ENCODE measurements at regions not wholly inside any gene's neighbourhood (a gene's known extent, or its start where the extent isn't known, plus 50 kb on each side); places are given as distances from the start of the nearest gene placed in this dataset.
A peak's percentile ranks its signal among the peaks of the same experiment; 100 is the strongest.

DNA sequence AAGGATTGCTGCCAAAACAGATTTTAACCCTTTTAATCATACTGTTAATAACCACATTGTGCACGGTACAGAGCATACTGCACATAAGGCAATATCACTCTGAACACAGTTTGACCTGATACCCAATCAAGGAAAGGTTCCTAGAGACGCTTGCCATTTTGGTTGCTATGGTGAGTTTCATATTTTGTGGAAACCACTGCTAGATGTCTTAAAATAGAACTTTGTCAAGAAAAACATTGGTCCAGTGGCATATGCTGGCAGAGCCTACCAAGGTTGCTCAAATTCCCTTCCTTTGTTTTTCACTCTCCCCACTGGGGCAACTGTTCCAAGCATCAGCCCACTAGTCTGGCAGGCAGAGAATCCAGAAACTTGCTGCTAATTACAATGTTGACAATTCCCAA lies 114.8 kb upstream of the DPYD start:
- no peak for DNase-seq (ENCODE audit: low spot score)

GRCh38 chr1:98034505-98034904 lies 113.7 kb upstream of the DPYD start:
- DNase-seq (ENCODE audit: low spot score): peak; percentile 23

DNA sequence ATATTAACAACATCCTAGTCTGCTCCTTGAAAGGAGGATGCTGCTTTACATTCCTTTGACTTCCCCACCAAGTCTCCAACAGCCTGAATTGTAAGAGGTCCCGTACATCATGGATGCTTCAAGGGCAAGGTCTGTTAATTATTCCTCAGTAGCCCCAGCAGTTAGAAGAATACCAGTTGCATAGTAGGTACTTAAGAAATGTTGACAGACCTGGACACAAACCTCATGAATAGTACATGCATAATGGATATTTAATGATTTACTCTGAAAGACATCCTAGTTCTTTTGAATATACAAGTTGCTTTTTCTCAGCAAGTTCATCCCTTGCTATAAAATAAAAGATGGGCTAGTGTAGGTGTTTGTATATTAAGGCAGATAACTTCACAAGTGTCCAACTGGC lies 112.1 kb upstream of the DPYD start:
- DNase-seq (ENCODE audit: low spot score): no peak

DNA sequence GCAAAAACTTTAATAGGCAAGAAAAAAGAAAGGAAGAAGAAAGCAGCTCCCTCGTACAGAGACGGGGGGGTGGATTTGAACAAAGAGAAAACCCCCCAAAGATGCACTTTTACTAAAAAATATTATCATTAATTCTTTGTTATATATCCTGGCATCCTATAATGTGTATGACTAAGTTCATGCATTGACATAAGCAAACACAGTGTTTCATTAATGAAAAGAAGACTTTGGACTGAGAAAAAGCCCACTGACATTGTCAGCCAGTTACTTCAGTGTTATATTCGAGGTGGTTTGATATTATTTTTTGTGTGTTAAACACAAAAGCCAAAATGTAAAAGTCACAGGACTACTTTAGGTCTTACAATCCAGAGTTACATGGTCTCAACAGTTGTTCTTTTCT lies 110.1 kb upstream of the DPYD start:
- no peak for DNase-seq (ENCODE audit: low spot score)

- no peak for DNase-seq (ENCODE audit: low spot score)
Observed at GRCh38 chr1:98030483-98030882, 109.6 kb upstream of the DPYD start.

DNA sequence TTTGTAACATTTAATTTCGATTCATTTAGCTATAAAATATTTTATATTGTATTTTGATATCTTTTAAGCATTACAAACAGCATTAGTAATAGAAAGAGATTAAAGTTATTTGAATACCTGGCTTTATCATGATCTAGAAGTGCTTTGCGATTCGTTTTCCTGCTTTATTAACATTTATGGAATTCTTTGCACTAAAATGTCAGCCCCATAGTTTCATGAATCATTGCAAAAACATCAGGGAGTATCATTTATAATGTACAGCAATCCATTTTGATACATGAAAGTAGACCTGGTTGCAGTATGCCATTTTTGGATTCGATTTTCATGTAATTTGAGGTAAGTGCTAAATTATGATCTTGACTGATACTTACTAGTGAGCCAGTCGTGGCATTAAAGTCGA lies 108.0 kb upstream of the DPYD start:
- DNase-seq (ENCODE audit: low spot score): no peak

DNA sequence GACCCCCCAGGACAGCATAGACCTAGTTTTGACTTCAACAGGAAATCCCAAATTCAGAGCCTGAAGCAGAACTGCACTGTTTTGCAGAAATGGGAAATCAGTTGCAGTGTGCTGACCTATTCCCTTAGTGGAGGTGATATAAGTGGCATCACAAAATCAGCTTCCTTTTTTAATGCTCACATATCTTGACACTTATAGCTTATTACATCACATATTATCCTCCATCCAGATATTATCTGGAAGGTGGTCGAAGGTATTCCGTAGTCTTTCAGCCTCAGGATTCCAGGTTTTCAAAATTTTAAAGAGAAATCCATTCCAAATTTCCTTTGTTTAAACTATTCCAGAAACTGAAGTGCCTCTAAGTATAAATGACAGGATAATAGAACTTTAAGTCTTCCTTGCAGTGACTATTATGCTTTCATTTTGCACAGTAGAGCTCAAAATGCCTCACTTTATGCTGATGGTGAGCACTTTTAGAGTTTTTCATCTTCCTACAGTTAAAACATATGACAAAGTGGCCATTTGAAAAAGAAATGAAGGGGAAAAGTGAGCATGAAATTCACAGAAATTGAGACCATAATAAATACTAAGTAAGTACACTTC lies 106.4 kb upstream of the DPYD start:
- DNase-seq (ENCODE audit: low spot score): no peak

GRCh38 chr1:98025858-98026257 lies 105.0 kb upstream of the DPYD start:
- DNase-seq (ENCODE audit: low spot score): no peak

GRCh38 chr1:98021126-98021525 lies 100.3 kb upstream of the DPYD start:
- no peak for DNase-seq (ENCODE audit: low spot score)

DNA sequence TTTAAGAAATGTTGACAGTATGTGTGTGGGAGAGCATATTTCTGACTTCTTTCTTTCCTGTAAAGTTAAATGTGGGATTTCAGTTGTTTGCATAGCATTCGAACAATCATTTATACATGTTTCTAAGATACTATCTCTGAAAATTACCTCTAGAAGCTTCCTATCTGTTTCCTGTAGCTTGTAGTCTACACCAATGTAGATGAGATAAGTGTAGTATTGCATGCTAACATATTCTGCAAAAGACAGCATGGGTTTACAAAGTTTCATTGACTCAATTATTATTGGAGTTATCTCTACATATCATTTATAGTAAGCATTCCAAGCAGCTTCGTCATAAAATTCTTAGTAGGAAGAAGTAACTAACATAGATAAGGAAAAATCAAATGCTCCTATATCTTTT lies 98.9 kb upstream of the DPYD start:
- DNase-seq (ENCODE audit: low spot score): no peak

GRCh38 chr1:98018074-98018473 lies 97.2 kb upstream of the DPYD start:
- DNase-seq (ENCODE audit: low spot score): no peak

DNA sequence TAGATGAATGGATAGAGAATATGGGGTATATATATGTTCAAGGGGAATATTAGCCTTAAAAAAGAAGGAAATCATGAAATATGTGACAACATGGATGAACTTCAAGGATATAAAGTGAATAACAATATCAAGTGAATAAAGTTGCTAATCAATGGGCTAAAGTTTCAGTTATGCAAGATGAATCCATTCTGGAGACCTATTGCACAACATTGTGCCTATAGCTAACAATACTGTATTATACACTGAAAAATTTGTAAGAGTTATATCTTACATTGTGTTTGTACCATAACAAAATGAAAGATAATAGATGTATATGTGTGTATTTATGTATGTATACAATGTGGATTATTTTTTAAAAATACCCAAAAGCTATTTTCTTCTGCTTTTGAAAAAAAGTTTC lies 96.3 kb upstream of the DPYD start:
- no peak for DNase-seq (ENCODE audit: low spot score)

- no peak for DNase-seq (ENCODE audit: low spot score)
Observed at GRCh38 chr1:98008373-98008772, 87.5 kb upstream of the DPYD start.

DNA sequence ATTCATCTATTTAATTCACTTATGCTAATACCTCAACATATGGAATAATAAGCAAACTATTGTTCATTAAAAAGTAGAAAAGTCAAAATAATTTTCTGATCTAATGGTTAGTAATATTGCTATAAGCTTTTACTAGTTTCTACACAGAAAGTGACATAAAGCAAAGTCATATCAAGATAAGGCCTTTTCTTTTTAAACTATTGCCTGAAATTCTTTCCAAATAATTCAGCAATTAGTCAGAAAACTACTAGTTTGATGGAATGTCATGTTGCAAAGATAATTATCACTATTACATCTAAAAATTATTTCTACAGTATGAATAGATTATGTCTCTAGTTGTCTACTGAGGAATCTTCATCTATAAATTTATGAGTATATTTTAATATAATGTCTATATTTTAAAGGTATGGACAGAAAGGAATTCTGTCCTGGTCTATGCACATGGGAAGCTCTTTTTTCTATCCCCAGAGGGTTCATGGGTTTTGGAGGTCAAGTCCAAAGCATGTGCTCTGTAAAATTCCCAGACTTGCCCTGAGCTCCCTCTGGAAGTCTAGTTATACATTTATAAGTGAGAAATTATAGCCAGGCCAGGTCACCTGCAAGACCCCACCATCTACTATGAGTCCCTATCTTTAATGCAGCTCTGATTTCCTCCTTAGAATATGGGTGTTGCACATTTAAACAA lies 84.6 kb upstream of the DPYD start:
- peak; percentile 9 for DNase-seq (ENCODE audit: low spot score)

GRCh38 chr1:98003442-98003841 lies 82.6 kb upstream of the DPYD start:
- DNase-seq (ENCODE audit: low spot score): no peak

DNA sequence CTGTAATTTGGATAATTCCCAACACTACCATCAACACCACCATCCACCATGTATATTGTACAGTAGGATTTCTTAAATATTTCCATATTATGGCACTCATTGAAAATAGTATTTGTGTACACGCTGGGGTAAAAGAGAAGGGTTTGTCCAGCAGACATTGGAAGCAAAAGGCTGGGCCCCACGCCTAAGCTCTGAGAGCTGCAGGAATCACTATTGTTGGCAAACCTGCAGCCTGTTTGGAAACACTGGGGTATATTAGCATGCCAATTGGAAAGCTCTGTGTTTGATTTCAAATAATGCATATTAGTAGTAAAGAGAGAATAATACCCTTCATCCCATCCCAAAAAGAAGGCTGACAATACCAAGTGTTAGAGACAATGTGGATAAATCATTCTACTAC lies 81.5 kb upstream of the DPYD start:
- no peak for DNase-seq (ENCODE audit: low spot score)

GRCh38 chr1:98001764-98002163 lies 80.9 kb upstream of the DPYD start:
- DNase-seq (ENCODE audit: low spot score): peak; percentile 2

DNA sequence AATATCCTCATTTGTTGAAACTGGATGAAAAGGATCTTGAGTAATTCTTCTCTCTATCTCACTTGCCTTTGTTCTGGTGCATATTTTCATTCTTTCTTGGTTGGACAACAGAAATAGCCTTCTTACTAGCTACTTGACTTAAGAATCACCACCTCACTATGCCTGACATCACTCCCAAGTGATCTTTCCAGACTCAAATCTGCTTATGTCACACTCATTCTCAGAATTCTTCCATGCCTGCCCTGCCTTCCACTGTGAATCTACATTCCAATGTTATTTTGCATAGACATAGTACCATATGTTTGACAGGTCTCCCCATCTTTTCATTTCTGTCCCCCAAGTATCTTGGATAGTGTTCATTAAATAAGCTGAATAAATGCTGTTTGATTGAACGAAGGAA lies 78.5 kb upstream of the DPYD start:
- peak; percentile 62 for DNase-seq (ENCODE audit: low spot score)

GRCh38 chr1:97996880-97997279 lies 76.0 kb upstream of the DPYD start:
- no peak for DNase-seq (ENCODE audit: low spot score)

DNA sequence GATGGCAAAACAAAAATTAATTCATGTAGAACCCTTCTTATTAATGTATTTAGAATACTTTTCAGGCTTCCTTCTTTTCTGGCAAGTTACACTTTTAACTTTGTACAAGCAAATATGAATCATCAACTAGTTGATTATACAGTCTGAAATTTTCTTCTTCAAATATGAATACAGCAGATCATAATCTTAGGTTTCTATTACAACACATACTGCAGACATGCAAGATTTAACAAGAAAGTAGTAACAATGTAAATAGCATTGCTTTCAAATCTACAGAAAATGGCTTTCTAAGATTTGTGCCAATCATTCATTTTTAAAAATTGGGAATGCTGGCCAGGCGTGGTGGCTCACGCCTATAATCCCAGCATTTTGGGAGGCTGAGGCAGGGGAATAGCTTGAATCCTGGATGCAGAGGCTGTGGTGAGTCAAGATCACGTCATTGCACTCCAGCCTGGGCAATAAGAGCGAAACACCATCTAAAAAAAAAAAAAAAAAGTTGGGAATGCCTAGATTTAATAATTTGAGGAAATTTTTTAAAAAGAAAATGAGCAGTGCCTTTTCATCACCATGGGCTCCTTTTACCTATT lies 68.4 kb upstream of the DPYD start:
- DNase-seq (ENCODE audit: low spot score): no peak

DNA sequence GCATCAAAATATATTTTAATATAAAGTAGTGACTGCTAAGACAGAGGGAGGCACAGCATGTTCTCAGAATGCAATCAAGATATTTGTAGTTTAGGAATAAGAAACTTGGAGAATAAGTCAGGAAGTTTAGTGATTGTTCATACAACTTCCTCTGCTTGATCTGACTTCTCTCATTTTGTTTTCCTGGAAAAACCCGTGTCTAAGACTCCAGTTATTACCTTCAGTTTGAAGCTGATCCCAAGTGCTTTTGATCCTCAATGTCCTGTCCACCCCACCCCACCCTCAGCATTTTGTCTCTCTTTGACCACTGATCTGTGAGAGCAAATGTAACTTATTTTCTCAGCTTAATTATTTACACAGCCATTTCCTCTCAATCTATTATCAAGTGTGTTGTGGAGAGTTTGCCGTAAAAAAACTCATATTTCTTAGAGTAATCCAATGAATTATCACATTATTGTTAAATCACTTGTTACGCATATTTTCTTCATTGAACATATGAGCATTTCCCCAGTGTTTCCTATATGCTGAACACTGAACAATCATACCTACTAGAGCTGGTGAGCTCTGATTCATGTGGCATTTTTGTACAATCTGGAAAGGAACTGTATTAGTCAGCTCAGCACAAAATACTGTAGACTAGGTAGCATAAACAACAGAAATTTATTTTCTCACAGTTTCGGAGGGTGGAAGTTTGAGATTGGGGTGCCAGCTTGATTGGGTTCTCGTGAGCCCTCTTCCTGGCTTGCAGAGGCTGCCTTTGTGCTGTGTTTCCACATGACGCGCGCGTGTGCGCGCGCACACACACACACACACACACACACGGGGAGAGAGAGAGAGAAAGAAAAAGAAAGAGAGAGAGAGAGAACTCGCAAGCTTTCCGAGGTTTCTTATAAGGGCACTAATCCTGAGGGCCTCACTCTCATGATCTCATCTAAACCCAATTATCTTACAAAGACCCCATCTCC lies 65.5 kb upstream of the DPYD start:
- DNase-seq (ENCODE audit: low spot score): no peak

- no peak for DNase-seq (ENCODE audit: low spot score)
Observed at GRCh38 chr1:97983126-97983525, 62.3 kb upstream of the DPYD start.

DNA sequence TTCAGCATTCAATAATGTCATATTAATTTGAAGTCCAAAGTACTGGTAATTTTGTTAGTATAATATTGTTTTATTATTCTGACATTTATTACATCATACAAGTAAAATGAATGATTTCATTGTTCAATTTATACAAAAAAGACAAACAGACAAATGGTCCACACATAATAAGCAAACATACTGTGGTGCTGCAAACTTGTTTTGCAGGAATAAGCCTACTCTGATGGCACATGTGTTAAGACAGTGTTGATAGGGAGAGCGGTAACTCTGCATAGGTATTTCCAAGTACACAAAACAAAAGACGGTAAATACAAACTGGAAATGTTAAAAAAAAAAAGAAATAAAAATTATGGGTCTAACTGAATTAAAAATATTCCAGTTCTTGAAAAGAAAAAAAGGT lies 59.7 kb upstream of the DPYD start:
- DNase-seq (ENCODE audit: low spot score): no peak

All from AG08395 (cell line).